DMS53 (cell line): ENCODE measurements at regions not wholly inside any gene's neighbourhood (a gene's known extent, or its start where the extent isn't known, plus 50 kb on each side); places are given as distances from the start of the nearest gene placed in this dataset.
"Not testable (repeated sequence)": the region's sequence is repeated elsewhere in the genome, so short reads cannot be mapped to it uniquely, and the experiment has no call there.

Experiments
- DNase-seq: peaks from one replicate; lab custom pipeline; 2025; lab: John Stamatoyannopoulos, UW

DNA sequence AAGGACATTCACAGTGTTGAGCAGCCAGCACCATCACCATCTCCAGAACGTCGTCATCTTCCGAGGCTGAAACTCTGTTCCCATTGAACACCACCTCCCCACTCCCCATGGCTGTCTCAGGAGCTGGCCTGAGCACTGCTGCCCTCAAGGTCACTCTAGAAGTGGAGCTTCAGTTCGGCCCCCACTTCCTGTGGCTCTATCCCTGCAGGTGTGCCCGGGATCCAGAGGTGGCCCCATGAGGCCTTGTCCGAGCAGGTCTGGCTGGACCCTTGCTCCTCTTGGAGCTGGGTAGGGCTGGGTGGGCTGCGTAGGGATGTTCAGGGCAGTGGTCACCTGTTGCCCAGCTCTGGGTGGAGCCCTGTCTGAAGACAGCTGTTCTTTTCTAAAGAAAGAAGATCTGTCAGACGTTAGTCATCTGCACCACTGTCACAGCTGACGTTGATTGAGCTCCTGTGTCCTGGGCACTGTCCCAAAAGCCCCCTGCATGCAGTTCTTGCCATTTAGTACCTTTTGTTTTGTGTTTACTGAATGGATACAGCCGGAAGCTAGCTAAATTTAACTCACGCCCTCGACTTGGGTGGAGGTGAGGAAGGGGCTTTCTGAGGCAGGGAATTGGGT, 75.5 kb upstream of the CLDN5 start:
- no peak for DNase-seq

DNA sequence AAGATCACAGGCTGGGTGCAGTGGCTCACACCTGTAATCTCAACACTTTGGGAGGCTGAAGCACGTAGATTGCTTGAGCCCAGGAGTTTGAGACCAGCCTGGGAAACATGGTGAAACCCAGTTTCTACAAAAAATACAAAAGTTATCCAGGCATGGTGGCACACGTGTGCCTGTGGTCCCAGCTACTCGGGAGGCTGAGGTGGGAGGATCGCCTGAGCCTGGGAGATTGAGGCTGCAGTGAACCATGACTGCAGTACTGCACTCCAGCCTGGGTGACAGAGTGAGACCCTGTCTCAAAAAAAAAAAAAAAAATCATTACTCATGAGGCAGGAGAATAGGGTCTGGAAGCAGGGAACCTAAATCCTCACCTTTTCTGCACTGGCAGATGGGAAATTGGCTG, 79.1 kb upstream of the CLDN5 start:
- DNase-seq, result not testable (repeated sequence)

DNA sequence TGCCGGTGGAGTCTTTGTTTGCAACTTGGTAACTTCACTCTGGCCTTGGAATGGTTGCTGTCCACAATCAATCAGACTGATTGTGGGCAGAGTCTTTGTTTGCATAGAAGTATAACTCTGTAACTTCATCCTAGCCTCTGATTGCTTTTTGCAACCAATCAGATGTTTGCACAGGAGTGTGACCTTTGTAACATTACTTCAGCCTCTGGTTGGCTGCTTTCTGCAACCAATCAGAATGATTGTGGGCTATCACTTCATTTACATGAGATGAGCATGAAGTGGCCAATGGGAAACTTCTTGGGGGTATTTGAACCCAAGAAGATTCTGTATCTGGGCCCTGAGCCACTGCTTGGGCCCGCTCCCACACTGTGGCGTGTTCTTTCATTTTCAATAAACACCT, 79.6 kb upstream of the CLDN5 start:
- DNase-seq, result no peak

DNA sequence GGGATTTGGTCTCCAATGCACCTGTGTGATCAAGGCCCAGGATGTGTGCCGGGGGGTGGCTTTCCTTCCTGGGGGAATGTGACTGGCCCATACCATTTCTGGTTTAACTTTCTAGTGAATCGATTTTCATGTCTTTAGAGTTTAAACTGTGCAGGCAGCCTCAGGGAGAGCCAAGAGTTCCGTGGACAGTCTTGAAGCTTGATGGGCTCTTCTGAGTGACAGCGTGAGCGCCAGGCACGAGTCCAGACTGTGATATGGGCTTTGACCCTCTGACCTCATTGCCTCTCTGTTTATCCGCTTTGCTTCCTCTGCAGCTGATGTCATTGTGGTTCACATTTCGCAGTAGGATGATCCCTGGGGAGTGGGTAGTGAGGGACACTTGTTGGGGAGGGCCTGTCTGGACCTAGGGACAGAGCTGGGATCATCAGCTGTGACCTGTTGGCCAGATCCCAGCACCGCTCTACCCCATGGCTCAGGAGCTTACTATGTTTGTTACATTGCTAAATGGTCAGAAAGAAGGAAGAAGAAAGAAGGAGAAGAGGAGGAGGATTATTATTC, 80.6 kb upstream of the CLDN5 start:
- DNase-seq, result no peak

DNA sequence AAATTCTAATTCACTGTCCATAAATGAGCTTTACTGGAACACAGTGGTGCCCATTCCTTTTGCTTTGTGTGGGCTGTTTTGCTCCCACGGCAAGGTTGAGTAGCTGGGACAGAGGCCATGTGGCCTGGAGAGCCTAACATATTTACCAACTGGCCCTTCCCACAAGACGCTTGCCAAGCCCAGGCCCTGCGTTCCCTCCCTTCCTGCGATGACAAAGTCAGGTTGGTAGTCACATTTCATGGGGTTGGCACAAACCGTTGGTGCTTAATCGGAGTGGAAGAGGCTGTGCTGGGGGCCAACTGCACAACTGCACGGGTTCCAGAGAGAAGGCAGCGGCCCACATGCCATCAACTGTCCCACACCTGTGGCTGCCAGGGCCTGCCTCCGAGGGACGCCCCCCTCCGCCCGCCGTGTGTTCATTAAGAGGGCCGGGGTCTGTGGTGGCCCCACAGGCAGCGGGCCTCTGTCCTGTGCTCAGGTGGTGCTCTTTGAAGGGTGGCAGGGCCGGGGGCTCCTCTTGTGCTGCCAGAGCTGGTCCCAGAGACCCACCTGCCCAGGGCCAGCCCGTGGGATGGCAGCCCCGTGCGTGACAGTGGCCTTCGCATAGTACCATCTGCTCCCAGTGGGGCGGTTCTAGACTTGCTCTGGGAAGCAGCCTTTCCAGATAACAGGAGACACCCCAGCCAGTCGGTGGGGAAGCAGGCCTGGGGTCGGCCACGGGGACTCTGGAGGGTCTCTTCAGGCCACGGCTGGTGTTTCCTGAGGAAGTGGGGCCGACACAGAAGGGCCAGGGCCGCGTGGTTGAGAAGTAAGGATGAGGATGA, 81.5 kb upstream of the CLDN5 start:
- DNase-seq, result no peak

DNA sequence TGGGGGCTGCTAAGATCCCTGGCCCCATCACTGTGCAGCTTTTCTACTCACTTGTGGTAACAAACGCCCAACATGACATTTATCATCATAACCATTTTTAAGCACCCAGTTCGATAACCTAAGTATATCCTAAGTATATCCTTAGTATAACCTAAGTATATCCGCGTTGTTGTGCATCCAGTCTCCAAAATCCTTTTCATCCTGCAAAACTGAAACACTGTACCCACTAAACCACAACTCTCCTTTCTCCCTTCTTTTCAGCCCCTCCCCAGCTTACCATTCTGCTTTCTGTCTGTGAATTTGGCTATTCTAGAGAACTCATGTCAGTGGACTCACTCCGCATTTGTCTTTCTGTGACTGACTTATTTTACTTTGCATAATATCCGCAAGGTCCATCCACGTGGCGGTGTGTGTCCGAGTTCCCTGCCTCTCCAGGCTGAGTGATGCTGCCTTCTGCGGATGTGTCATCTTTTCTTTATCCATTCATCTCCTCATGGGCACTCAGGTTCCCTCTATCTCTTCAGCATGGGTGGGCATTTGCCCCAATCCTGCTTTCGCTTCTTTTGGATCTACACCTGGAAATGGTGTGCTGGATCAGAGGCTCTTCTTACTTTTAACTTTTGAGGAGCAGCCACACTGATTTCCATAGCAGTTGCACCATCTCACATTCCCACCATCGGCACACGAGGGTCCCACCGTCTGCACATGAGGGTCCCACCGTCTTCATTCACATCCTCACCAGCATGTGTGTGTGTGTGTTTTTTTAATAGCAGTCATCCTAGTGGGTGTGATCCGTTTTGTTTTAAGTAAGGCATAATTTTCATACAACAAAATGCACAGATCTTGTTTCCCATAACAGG, 82.4 kb upstream of the CLDN5 start:
- DNase-seq, result no peak

DNA sequence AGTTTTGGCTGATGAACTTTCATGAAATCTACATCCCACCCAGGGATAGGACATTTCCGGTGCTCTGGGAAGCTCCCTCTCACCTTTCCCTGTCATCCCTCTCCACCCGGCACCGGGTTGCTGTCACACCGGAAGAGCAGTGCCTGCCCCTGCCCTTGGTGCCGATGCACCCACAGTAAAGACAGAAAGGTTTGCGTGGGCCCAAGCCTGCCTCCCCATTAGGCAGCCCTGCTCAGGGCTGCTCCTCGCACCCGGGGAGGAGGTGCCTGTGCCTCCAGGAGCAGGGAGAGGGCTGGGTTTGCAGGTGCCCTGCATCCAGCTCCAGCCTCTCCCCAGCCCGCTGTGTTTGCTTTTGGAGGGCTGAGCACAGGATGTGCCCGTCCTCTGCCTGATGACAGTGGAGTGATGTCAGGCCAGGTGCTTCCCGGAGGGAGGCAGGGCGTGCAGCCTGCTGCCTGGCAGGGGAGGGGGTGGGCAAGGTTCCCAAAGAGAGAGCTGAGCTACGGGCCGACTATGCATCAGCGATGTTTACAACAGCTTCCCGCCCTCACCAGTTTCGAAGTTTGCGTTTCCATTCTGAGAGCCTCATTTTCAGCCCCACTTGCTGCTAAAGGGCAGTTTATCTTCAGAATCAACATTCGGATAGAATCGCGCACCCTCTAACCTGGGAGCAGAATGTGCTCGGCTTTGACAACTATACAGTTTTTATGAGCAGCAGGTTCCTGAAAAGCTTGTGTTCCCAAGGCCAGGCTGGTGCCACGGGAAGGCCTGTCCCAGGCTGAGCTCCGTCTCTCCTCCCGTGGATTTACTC, 83.2 kb upstream of the CLDN5 start:
- DNase-seq, result peak; percentile 90

DNA sequence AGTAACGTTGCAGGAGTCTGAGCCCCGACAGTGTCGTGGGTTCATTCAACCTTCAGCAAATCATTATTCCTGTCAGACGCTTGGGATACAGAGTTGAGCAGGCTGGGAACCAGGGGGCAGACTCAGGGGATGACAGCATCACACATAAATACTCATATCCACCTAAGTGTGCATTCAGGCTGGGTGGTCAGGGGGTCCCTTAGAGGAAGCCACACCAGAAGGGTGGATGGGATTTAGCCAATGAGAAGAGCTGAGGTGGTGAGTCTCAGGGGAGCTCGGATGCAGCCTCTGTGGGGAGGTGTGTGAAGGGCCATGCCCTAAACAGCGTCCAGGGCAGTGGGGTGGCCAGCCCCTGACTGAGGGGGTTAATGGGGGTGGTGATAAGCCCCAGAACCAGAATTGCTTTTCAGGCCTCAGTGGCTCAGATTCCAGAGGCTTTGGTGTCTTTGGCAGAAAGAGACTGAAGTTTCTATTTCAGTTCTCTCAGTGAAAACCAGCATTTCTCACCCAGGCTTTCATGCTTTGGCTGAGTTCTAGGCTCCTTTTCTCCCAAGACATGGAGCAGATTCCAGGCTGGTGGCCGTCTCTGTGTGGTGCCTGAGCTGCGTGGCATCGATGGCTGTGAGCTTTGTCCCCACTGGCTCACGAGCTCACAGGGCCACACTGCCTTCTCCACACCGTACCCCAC, 83.9 kb upstream of the CLDN5 start:
- no peak for DNase-seq

DNA sequence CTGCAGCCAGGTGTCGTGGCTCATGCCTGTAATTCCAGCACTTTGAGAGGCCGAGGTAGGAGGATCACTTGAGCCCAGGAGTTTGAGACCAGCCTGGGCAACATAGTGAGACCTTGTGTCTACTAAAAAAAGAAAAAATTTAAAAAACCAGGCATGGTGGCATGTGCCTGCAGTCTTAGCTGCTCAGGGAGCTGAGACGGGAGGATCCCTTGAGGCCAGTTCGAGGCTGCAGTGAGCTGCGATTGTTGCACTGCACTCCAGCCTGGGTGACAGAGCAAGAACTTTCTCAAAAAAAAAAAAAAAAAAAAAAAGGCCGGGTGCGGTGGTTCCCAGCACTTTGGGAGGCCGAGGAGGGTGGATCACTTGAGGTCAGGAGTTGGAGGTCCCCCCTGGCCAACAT, 85.5 kb upstream of the CLDN5 start:
- not testable (repeated sequence) for DNase-seq

DNA sequence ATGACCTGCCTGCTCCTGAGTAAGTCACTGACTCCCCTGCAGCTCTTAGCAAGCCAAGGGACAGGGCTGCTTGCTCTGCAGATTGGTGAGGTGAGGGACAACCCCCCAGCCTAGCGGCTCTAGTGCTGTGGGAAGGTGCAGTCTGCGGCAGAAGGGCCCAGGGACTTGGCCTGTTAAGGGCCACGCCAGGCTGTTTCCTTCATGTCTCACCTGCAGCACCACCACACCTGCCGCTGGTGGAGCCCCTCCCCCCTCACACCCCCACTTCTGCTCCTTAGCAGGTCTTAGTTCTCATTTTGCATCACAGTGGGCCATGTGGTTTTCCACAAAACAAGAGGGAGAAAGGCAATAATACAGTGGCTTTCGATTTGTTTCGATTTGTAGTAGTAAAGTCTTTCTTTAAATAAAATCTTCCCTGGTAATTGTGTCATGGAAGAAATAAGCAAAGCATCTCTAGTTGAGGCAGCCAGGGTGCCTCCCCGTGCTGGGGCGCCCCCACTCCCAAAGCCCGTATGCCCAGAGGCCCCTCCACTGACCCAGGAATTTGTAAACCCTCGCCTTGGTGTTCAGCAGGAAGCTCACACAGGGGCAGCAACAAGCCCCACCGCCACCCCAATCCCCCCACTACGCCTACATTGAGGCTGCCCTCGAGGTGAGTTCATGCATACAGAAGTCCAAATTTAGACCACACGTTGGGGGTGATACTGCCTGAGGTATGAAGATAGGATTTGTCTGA, 86.5 kb upstream of the CLDN5 start:
- DNase-seq, result peak; percentile 31

DNA sequence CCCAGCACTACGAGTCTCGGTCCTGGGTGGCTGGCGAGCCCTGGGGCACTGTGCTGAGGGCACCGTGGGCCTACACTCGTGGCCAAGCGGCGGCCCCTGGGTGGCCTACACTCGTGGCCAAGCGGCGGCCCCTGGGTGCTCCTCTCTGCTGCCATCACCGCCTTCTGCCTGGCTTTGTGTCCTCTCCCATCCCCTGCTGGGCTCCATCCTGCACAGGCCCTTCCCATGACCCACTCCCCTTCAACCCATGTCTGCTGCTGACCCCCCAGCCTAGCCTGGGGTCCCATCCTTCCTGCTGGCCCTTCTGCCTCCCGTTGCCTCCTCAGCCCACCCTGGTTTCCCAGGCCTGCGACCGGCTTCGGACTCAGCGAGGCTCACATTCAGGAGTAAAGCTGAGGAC, 87.4 kb upstream of the CLDN5 start:
- no peak for DNase-seq

DNA sequence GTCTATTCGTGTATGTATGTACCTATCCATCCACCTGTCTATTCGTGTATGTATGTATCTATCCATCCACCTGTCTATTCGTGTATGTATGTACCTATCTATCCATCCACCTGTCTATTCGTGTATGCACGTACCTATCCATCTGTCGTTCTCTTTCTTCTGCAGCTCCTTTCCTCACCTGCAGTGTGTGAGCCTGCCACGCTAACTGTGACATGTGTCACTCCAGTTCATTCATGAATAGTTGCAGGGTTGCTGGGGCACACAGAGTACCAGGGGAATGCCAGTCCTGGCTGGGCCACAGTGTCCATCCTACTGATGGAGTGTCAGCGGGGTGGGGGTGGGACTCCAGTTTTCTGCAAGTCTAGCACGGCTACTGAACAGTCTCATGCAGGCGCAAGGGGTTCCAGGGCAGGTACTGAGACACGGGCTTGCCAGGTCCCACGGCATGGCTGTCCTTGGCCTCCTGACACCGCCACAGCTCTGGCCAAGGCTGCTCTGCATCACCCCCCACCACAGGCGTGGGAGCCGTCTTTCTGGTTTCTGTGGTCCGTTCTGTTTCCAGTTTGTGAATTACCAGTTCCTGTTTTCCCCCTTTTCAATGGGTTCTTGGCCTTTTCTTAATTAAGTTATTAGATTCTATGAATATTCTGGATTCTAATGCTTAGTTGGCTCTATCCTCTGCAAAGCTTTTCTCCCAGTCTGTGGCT, 88.8 kb upstream of the CLDN5 start:
- DNase-seq, result no peak

DNA sequence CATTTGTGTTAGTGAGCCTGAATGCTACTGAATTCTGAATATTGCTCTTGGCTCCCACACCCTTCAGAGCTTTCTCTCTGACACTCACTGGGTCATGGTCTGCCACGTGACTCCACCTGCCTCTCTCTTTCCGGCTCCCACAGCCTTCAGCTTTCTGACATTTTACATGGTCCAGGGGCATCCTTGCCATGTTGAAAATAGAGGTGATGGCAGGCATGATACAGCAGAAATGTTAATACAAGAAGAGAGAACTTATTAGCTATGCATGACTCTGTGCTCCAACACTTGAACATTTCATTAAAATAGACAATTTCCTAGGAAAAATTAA, 90.3 kb upstream of the CLDN5 start:
- no peak for DNase-seq

DNA sequence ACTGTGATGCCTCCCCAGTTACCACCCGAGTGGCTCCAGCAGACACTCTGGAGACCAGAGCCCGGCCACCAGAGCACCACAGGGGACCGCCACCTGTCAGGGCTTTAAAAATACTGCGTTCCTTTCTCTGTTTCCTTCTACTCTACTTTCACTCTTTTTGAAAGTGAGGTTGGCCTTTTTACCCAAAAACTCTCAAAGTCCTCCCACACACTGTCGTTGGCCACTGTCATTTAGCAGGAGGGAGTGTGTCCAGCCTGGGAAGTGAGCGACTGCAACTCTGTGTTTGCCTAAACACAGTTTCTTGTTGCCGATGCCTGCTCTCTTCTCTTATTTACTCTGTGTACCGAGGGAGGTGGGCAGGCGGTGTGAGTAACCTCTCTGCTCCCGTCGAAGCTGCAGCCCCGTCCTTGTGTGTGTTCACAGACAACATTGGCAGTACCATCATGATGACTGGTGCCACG, 90.8 kb upstream of the CLDN5 start:
- no peak for DNase-seq

DNA sequence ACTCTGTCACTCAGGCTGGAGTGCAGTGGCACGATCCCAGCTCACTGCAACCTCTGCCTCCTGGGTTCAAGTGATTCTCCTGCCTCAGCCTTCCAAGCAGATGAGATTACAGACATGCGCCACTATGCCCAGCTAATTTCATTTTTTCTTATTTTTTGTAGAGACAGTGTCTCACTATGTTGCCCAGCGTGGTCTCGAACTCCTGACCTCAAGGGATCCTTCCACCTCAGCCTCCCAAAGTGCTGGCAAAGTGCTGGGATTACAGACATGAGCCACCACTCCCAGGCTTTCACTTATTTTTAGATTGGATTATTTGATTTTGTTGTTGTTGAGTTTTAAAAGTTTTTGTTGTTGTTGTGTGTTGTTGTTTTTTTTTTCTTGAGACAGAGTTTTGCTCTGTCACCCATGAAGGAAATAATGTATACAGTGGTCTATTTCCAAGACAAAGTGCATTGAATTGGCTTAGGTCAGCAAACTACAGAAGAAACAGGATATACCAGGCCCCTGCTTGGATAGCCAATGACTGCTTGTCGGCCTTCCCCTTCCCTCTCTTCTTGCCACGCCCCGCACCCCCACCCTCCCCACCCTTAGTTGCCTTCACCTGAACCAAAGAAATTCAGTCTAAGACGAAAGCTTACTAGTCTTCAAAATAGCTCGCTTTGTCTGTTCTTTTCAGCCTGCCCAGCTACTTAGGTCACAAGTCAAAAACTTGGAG, 91.8 kb upstream of the CLDN5 start:
- no peak for DNase-seq

DNA sequence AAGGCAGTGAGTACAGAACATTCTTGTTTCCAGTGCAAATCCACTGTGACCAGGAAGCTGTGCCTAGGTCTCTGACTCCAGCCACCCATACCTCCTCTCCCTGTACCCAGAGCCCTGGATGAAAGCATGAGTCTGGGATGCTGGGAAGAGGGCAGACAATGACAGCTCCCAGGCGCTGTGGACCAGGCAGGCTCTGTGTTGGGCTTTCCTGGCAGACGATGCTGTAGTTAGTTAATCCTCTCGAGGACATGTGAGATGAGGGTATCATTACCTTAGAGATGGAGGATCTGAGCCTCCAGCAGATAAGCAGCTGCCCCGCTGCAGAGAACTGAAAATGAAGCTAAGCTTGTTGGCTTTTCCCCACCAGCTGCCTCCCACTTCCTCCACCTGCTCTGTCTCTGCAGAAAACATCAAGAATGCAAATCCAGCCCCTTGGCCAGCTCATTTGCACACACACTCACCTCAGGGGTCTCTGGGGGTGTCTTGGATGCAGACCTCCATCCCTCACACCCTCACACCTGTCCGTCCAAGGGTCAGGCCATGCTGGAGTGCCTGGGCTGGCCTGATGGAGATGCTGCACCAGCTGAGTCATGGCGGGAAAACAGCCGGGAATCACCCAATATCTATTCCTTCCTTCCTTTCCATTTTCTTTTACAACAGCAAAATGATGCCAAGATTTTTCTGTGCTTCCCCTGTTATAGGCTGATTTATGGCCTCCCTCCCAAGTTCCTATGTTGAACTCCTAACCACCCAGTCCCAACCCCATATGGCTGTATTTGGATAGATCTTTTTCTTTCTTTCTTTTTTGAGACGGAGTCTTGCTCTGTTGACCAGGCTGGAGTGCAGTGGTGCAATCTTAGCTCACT, 94.9 kb upstream of the SEPTIN5 start:
- DNase-seq, result peak; percentile 2

DNA sequence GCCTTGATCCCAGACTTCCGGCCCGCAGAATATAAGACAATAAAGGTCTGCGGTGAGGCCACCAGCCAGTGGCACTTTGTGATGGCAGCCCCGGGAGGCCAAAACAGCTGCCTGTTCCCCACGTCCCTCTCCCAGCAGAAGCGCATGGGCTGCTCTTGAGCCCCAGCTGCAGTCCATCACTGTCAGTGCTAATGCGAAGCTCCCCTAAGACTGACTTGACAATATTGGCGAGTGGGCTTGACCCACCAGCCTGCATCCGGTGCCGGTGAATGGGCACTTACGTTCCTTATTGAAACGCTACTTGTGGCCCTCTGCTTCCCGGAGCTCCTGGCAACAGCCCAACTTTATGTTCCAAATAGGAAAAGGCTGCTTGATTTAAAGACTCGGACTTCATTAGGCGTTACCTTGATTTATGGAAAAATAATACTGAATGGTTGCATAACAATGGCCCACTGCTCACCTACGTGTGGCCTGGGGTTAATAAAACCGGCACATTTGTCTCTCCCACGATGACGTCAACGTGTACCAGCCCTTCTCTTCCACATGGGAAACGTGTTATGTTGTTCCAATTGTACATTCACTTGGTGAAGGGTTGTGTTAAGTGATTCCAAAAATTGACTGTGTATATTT, 93.4 kb upstream of the SEPTIN5 start:
- no peak for DNase-seq
